Testis (tissue), 2 donors: ENCODE measurements at regions not wholly inside any gene's neighbourhood (a gene's known extent, or its start where the extent isn't known, plus 50 kb on each side); places are given as distances from the start of the nearest gene placed in this dataset.

Experiments
- POLR2A ChIP-seq: fragments of 450-650 bp; IDR thresholded peaks from one replicate; pipeline ENCODE4 v1.6.1; 2017; ENCODE audit warnings: antibody characterized with exemption, mild to moderate bottlenecking, moderate library complexity
- TF ChIP-seq, protein P1 (sequence below), 3 experiments: fragments of 450-650 bp in 2 of 3; fragments of 200-600 bp in 1 of 3; sonication (generic) in 1 of 3; IDR thresholded peaks; one replicate each; pipeline ENCODE4 v1.5.1; 2016 to 2019; ENCODE audit warnings: antibody characterized with exemption in 3 of 3, mild to moderate bottlenecking in 2 of 3, moderate library complexity in 1 of 3

DNA sequence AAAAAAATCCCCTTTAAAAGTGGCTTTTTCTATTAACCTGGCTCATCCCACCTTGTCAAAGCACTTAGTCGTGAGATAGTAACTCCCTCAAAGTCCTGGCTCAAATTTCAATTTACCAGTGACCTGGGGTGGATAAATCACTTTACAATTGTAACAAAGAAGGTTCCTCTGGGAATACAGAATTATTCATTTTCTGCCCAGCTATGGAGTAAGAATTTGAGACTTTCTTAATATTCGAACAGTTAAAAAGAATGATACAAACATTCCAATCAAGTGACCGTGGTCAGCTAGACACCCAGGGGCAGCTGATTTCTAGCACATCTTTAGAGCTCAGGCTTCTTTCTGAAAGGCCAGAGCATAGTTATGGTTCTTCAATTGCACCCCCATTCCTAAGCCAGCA, 291.0 kb upstream of the TGFBR2 start:
- TF ChIP-seq, protein P1, sequence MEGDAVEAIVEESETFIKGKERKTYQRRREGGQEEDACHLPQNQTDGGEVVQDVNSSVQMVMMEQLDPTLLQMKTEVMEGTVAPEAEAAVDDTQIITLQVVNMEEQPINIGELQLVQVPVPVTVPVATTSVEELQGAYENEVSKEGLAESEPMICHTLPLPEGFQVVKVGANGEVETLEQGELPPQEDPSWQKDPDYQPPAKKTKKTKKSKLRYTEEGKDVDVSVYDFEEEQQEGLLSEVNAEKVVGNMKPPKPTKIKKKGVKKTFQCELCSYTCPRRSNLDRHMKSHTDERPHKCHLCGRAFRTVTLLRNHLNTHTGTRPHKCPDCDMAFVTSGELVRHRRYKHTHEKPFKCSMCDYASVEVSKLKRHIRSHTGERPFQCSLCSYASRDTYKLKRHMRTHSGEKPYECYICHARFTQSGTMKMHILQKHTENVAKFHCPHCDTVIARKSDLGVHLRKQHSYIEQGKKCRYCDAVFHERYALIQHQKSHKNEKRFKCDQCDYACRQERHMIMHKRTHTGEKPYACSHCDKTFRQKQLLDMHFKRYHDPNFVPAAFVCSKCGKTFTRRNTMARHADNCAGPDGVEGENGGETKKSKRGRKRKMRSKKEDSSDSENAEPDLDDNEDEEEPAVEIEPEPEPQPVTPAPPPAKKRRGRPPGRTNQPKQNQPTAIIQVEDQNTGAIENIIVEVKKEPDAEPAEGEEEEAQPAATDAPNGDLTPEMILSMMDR (IDR thresholded peaks at IDR 0.05): no peak
- no peak for TF ChIP-seq POLR2A
